GM19452 (cell line): ENCODE measurements at regions not wholly inside any gene's neighbourhood (a gene's known extent, or its start where the extent isn't known, plus 50 kb on each side); places are given as distances from the start of the nearest gene placed in this dataset.

ENCODE experiments used
- ATAC-seq: cut with Tn5 transposase; IDR thresholded peaks from one replicate; pipeline ENCODE4 v1.9.1; 2021; ENCODE audit not compliant: unreplicated experiment

GRCh38 chr12:107318806-107319532 lies 225.6 kb upstream of the CRY1 start:
- no peak for ATAC-seq

GRCh38 chr12:107319533-107320032 lies 226.2 kb upstream of the CRY1 start:
- ATAC-seq = no peak

- no peak for ATAC-seq
These were observed 226.9 kb upstream of the CRY1 start for GRCh38 chr12:107320033-107320928.

- ATAC-seq = no peak
These were observed 227.7 kb upstream of the CRY1 start for GRCh38 chr12:107320929-107321631.

GRCh38 chr12:107322063-107322462 lies 228.7 kb upstream of the CRY1 start:
- no peak for ATAC-seq

GRCh38 chr12:107325075-107325608 lies 231.8 kb upstream of the CRY1 start:
- no peak for ATAC-seq

GRCh38 chr12:107326237-107326636 lies 232.9 kb upstream of the CRY1 start:
- no peak for ATAC-seq

GRCh38 chr12:107327651-107328182 lies 234.4 kb upstream of the CRY1 start:
- ATAC-seq = no peak

GRCh38 chr12:107328442-107329133 lies 235.2 kb upstream of the CRY1 start:
- ATAC-seq = no peak

GRCh38 chr12:107329569-107330324 lies 236.4 kb upstream of the CRY1 start:
- ATAC-seq = no peak

GRCh38 chr12:107330831-107331431 lies 237.6 kb upstream of the CRY1 start:
- ATAC-seq = no peak

- no peak for ATAC-seq
These were observed 238.1 kb upstream of the CRY1 start for GRCh38 chr12:107331471-107331870.

GRCh38 chr12:107331912-107332311 lies 238.6 kb upstream of the CRY1 start:
- no peak for ATAC-seq

- no peak for ATAC-seq
These were observed 239.4 kb upstream of the CRY1 start for GRCh38 chr12:107332743-107333142.

GRCh38 chr12:107335802-107336570 lies 242.6 kb upstream of the CRY1 start:
- no peak for ATAC-seq

GRCh38 chr12:107336695-107337094 lies 243.3 kb upstream of the CRY1 start:
- no peak for ATAC-seq

GRCh38 chr12:107337346-107338095 lies 244.2 kb upstream of the CRY1 start:
- no peak for ATAC-seq

GRCh38 chr12:107339487-107339886 lies 246.1 kb upstream of the CRY1 start:
- no peak for ATAC-seq
